Natural killer cell (primary cell): ENCODE measurements at regions not wholly inside any gene's neighbourhood (a gene's known extent, or its start where the extent isn't known, plus 50 kb on each side); places are given as distances from the start of the nearest gene placed in this dataset.

ENCODE experiments used
- ATAC-seq, 3 donors: fragments of 150-1000 bp in 2 of 3; fragments of 200-7000 bp in 1 of 3; cut with Tn5 transposase; 1 replicate in 1 of 3; 2 replicates in 2 of 3; pipeline ENCODE4 v1.10.0; 2021; ENCODE audit warnings: mild to moderate bottlenecking in 2 of 3, moderate library complexity in 2 of 3
- DNase-seq, 2 donors: peaks; one replicate each; pipeline versions ENCODE4 v3.0.0 to v3.0.0-alpha.2; 2013 to 2021; ENCODE audit warnings: mixed read lengths in 1 of 2
- H3K27ac ChIP-seq: one replicate; pipeline ENCODE4 v1.5.1; 2013; ENCODE audit warnings: mild to moderate bottlenecking, low read length
- H3K27me3 ChIP-seq: one replicate; pipeline ENCODE4 v1.6.1; 2013; ENCODE audit warnings: low read length; ENCODE audit not compliant: control insufficient read depth, insufficient read depth
- H3K36me3 ChIP-seq: one replicate; pipeline ENCODE4 v1.6.1; 2013; ENCODE audit warnings: low read length; ENCODE audit not compliant: control insufficient read depth, insufficient read depth
- H3K4me1 ChIP-seq: one replicate; pipeline ENCODE4 v1.6.1; 2013; ENCODE audit warnings: low read length; ENCODE audit not compliant: control insufficient read depth, insufficient read depth
- H3K4me3 ChIP-seq: one replicate; pipeline ENCODE4 v1.5.1; 2013; ENCODE audit warnings: low read length
- H3K9me3 ChIP-seq: one replicate; pipeline ENCODE4 v1.6.1; 2013; ENCODE audit warnings: low read length; ENCODE audit not compliant: control insufficient read depth, insufficient read depth
- H3K27ac Mint-ChIP-seq, 2 donors: one replicate each; pipeline ENCODE4 v1.8.0; 2022; ENCODE audit warnings: mild to moderate bottlenecking in 2 of 2, mixed read lengths in 2 of 2, moderate library complexity in 1 of 2
- H3K27me3 Mint-ChIP-seq, 2 donors: one replicate each; pipeline ENCODE4 v1.8.0; 2022; ENCODE audit warnings: low read depth in 2 of 2, mixed read lengths in 2 of 2
- H3K36me3 Mint-ChIP-seq: one replicate; pipeline ENCODE4 v1.8.0; 2022; ENCODE audit warnings: mixed read lengths
- H3K4me1 Mint-ChIP-seq, 2 donors: one replicate each; pipeline ENCODE4 v1.8.0; 2022; ENCODE audit warnings: mixed read lengths in 2 of 2
- H3K4me3 Mint-ChIP-seq: one replicate; pipeline ENCODE4 v1.8.0; 2022; ENCODE audit warnings: mild to moderate bottlenecking, moderate library complexity, mixed read lengths
- H3K9me3 Mint-ChIP-seq, 2 donors: one replicate each; pipeline ENCODE4 v1.8.0; 2022; ENCODE audit warnings: mixed read lengths in 2 of 2
- WGBS: methylation state at CpG from one replicate; pipeline ENCODE4 v1.1.7; 2013; ENCODE audit warnings: missing lambda C conversion rate; ENCODE audit not compliant: insufficient coverage; 5-methylcytosine and 5-hydroxymethylcytosine counted together
- intact Hi-C: fragments of 100-400 bp; cut with micrococcal nuclease; formaldehyde crosslinking; loops from one replicate; pipeline ENCODE4 v1.14.2; 2022
- TF ChIP-seq, protein P1 (sequence below): fragments of 200-600 bp; IDR thresholded peaks from one replicate; pipeline ENCODE4 v1.8.0; 2022; ENCODE audit warnings: antibody characterized with exemption

DNA sequence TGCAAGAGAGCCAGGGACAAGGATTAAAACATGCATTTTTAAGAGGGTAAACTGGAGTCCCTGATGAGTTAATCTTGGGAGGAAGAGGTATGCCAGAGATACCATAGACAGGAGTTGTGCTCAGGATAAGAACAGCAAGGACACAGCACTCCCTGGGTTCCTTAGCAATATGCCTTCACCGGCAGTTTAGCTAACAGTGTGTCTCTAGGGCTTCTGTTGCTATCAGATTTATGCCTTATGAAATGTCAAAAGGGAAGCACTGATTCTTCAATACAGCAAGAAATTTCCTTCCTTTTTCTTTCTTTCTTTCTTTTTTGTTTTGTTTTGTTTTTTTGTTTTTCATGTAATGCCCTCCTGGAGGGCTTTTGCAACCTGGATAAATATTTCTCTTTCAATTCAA lies 71.3 kb upstream of the LARGE1 start:
- Histone ChIP-seq H3K27ac (no peak overlapping the region), H3K27me3 (no peaks in the 10 kb centered on the region), H3K4me1 (no peaks in the 10 kb centered on the region), H3K4me3 (no peak overlapping the region), H3K36me3 (no peaks in the 10 kb centered on the region), H3K9me3 (no peaks in the 10 kb centered on the region)
- Mint-ChIP-seq H3K27ac (no peak overlapping the region), H3K4me1 (no peaks in the 10 kb centered on the region), H3K27me3 (no peaks in the 10 kb centered on the region), H3K36me3 (no peaks in the 10 kb centered on the region), H3K9me3 (no peaks in the 10 kb centered on the region), H3K4me3 (no peak overlapping the region)
- TF ChIP-seq, protein P1, sequence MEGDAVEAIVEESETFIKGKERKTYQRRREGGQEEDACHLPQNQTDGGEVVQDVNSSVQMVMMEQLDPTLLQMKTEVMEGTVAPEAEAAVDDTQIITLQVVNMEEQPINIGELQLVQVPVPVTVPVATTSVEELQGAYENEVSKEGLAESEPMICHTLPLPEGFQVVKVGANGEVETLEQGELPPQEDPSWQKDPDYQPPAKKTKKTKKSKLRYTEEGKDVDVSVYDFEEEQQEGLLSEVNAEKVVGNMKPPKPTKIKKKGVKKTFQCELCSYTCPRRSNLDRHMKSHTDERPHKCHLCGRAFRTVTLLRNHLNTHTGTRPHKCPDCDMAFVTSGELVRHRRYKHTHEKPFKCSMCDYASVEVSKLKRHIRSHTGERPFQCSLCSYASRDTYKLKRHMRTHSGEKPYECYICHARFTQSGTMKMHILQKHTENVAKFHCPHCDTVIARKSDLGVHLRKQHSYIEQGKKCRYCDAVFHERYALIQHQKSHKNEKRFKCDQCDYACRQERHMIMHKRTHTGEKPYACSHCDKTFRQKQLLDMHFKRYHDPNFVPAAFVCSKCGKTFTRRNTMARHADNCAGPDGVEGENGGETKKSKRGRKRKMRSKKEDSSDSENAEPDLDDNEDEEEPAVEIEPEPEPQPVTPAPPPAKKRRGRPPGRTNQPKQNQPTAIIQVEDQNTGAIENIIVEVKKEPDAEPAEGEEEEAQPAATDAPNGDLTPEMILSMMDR, result no peak
- no peak for DNase-seq
- 33% methylated on average over 1 of the region's 1 CpG for WGBS
- ATAC-seq, result no peak
- intact Hi-C loops, result no loop called here

DNA sequence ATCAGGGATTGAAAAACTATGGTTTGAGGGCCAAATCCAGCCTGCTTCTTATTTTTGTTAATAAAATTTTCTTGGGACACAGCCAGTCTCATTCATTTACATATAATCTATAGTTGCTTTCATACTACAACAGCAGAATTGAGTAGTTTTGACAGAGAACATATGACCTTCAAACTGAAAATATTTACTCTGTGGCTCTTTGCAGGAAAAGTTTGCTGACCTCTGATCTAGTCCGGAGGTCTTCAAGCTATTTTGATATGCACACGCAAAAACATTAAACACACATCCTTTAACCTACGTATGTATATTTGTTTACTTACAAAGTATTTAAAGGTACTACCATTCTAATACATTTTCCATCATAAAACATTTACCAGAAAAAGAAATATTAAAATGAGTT lies 76.5 kb upstream of the LARGE1 start:
- TF ChIP-seq, protein P1, result no peak
- H3K4me1 Mint-ChIP-seq, result no peaks in the 10 kb centered on the region
- 100% methylated on average over 2 of the region's 3 CpGs for WGBS
- H3K4me3 ChIP-seq, result no peak overlapping the region
- DNase-seq, result no peak
- ATAC-seq, result no peak
- intact Hi-C loops, result no loop called here
- no peak overlapping the region for H3K27ac Mint-ChIP-seq
- no peaks in the 10 kb centered on the region for H3K27me3 Mint-ChIP-seq
- no peak overlapping the region for H3K27ac ChIP-seq
- no peaks in the 10 kb centered on the region for H3K36me3 Mint-ChIP-seq
- H3K4me3 Mint-ChIP-seq, result no peak overlapping the region
- H3K36me3 ChIP-seq, result no peaks in the 10 kb centered on the region
- no peaks in the 10 kb centered on the region for H3K4me1 ChIP-seq
- no peaks in the 10 kb centered on the region for H3K9me3 ChIP-seq
- no peaks in the 10 kb centered on the region for H3K27me3 ChIP-seq
- peaks cover 5 to 13% of the 10 kb centered on the region in 2 donors for H3K9me3 Mint-ChIP-seq

DNA sequence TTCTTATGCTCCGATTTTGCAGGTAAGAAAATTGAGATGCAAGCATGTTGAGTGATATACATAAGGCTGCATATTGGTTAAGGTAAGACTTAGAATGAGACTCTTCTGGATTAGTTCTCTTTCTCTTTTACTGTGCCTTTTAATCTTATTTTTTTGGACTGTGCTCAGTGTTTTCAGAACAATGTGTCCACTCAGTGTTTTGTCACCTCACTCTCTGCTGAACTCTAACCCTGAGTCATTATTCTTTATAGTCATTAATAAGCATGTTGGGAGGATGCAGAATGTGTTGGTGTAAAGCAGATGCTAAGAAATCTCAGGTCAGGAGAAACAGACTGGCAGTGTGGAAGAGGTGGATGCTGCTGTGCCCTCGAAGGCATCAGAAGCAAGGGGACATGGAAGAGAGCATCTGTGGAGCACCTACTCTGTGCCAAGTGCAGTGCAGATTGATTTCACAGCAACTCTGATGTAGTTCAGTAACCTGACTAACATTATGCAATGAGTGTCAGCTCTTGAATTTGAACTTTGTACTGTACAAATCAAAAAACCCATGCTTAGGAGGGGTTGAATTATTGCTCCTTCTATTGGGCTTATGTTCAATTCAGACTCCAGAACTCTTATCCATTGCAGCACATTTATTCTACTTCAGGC lies 80.7 kb upstream of the LARGE1 start:
- H3K4me3 Mint-ChIP-seq, result no peak overlapping the region
- H3K9me3 Mint-ChIP-seq, result peaks cover 12 to 18% of the 10 kb centered on the region in 2 donors
- no peaks in the 10 kb centered on the region for H3K4me1 Mint-ChIP-seq
- H3K9me3 ChIP-seq, result no peaks in the 10 kb centered on the region
- no peaks in the 10 kb centered on the region for H3K27me3 ChIP-seq
- no peak overlapping the region for H3K4me3 ChIP-seq
- no peak overlapping the region for H3K27ac ChIP-seq
- ATAC-seq (no peak), DNase-seq (no peak)
- no peaks in the 10 kb centered on the region for H3K27me3 Mint-ChIP-seq
- H3K36me3 Mint-ChIP-seq, result no peaks in the 10 kb centered on the region
- WGBS, result 71% methylated on average over 1 of the region's 2 CpGs
- no peak overlapping the region for H3K27ac Mint-ChIP-seq
- intact Hi-C loops, result no loop called here
- TF ChIP-seq, protein P1, result no peak
- H3K4me1 ChIP-seq, result no peaks in the 10 kb centered on the region
- no peaks in the 10 kb centered on the region for H3K36me3 ChIP-seq
